GM19025 (cell line): ENCODE measurements at regions not wholly inside any gene's neighbourhood (a gene's known extent, or its start where the extent isn't known, plus 50 kb on each side); places are given as distances from the start of the nearest gene placed in this dataset.
"Not testable (repeated sequence)": the region's sequence is repeated elsewhere in the genome, so short reads cannot be mapped to it uniquely, and the experiment has no call there.

ENCODE experiments used
- ATAC-seq: cut with Tn5 transposase; IDR thresholded peaks from one replicate; pipeline ENCODE4 v1.9.1; 2021; ENCODE audit warnings: mild to moderate bottlenecking, low read depth, moderate library complexity; ENCODE audit not compliant: unreplicated experiment

DNA sequence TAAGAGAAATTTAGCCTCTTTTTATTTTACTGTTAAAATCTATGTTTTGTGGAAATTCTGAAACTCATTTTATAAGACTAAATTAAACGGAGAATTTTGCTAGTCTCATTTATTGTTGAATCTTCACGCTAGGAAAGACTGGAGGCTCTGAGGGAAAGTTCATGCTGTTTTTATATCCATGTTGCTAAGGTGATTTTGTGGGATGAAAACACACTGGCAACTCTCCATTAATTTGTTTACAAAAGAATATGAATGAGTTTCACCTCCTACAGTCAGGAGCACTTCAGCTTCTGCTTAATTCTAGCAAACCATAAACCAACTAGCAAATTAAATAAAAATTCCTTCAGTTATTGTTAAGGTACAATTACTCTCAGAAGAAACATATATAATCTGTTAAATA is 195.4 kb downstream of the RAP2B start:
- ATAC-seq: no peak

- ATAC-seq: no peak
Measured at GRCh38 chr3:153369561-153370374, 207.7 kb downstream of the RAP2B start.

GRCh38 chr3:153370680-153371079 is 208.7 kb downstream of the RAP2B start:
- ATAC-seq: no peak

DNA sequence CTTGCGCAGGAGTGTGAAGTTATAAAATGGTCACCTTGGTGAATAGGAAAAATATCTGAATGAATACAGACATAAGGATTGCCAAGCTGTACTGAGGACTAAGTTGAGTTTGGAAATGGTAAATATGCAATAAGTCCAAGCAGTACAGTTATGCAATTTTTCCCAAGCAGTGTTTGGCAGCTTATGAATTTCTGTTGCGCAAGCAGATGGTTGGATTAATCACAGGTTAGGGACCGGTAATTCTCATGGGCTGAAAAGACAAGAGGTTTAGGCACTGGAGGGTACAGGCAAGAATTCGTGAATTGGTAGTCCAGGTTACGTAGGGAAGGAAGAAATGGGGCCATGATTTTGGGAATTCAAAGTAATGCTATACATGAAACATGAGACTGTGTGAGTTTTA is 210.3 kb downstream of the RAP2B start:
- no peak for ATAC-seq

GRCh38 chr3:153373606-153374005 is 211.6 kb downstream of the RAP2B start:
- ATAC-seq: no peak

- not testable (repeated sequence) for ATAC-seq
Measured at GRCh38 chr3:153378366-153378765, 216.3 kb downstream of the RAP2B start.

- ATAC-seq: no peak
Measured at GRCh38 chr3:153379516-153379915, 217.5 kb downstream of the RAP2B start.

GRCh38 chr3:153385343-153385742 is 223.3 kb downstream of the RAP2B start:
- ATAC-seq: no peak

GRCh38 chr3:153392363-153392762 is 230.3 kb downstream of the RAP2B start:
- ATAC-seq: no peak

GRCh38 chr3:153394017-153394416 is 232.0 kb downstream of the RAP2B start:
- no peak for ATAC-seq

DNA sequence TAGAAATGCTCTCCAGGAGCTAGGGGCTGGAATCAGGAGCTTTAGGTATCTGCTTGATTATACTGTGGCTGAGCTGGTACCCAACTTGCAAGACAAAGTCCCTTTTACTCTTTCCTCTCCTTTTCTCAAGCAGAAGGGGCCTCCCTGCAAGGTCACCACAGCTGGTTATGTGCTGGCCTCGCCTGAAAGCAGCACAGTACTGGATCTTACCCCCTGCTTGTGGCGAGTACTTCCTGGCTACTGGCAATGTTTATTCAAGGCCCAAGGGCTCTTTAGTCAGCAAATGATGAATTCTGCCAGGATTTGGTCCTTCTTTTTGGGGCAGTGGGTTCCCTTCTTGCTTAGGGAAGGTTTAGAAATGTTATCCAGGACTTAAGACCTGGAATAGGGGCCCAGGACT is 234.6 kb downstream of the RAP2B start:
- no peak for ATAC-seq

- ATAC-seq: no peak
Measured at GRCh38 chr3:153397794-153398193, 235.8 kb downstream of the RAP2B start.

- ATAC-seq: no peak
Measured at GRCh38 chr3:153399636-153400035, 237.6 kb downstream of the RAP2B start.

GRCh38 chr3:153400641-153401040 is 238.6 kb downstream of the RAP2B start:
- ATAC-seq: no peak

DNA sequence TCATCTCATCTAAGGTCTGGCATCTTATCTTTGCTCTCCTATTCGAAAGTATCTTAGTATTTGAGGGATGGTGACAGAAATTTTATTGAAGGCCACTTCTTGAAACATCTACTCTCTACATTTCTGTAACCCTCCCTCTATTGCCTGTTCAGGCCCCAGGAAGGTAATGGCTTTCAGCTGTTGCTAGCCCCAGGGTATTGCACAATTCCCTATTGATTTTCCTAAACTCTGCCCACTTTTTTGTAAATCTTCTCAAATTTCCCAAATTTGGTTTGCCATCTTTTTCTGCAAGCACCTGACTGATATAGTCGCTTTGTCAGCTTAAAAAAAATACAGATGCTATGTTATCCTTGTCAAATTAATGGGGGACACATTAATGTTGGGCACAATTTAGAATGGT is 242.1 kb downstream of the RAP2B start:
- ATAC-seq: no peak

DNA sequence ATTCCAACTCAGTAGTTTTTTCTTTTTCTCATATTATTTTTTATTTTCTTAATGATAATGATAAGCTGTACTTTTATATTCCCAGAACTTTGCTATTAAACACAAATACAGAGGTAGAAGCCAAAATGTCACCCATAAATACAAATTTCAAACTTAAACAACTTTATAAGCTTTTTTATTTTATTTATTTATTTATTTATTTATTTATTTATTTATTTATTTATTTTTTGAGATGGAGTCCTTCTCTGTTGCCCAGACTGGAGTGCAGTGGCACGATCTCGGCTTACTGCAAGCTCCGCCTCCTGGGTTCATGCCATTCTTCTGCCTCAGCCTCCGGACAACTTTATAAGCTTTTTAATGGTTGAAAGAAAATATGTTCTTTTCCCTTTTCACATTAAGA is 243.3 kb downstream of the RAP2B start:
- ATAC-seq: not testable (repeated sequence)

- no peak for ATAC-seq
Measured at GRCh38 chr3:153410517-153410916, 248.5 kb downstream of the RAP2B start.

GRCh38 chr3:153414982-153415381 is 253.0 kb downstream of the RAP2B start:
- ATAC-seq: no peak

DNA sequence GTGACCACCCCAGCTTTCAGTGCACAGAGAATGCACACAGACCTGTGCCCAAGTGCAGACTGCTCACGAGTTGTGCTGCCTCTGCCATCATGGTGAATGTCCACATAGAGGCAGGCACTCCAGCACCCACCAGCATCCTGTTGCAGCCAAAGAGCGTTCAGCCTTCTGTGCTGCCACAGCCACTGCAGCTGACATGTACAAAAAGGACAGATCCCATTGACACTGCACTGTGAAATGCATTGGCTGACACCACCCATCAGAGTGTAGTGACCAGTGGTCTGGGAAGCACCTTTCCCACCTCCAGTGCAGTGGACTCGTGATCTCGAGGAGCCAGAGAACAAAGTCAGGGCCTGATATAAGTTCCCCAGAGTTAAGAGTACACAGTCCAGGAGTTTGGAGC is 260.3 kb downstream of the RAP2B start:
- no peak for ATAC-seq

- not testable (repeated sequence) for ATAC-seq
Measured at GRCh38 chr3:153423820-153424219, 261.8 kb downstream of the RAP2B start.

- no peak for ATAC-seq
Measured at GRCh38 chr3:153426344-153426743, 264.3 kb downstream of the RAP2B start.

DNA sequence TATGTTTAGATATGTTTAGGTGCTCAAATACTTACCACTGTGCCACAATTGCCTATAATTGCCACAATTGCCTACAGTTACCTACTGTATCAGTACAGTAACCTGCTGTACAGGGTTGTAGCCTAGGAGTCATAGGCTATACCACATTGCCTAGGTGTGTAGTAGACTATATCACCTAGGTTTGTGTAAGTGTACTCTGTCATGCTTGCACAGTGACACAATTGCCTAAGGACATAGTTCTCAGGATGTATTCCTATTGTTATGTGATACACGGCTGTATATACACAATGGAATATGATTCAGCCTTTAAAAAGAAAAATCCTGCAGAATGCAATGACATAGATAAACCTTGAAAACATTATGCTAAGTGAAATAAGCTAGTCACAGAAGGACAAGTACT is 264.8 kb downstream of the RAP2B start:
- ATAC-seq: no peak

DNA sequence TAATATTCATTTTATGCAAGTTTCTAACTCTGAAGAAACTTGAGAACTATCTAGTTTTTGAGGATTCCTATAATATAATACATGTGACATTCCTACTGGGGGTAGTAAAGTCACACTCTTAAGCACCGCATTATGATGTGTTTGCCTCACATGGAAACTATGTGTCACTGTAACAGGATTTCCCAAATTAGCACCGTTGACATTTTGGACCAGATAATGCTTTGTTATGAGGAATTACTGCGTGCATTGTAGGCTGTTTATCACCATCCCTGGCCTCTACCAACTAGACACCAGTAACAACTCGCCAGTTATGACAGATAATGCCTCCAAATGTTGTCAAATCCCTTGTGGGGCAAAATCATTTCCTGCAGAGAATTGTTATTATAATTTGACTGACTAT is 267.8 kb downstream of the RAP2B start:
- ATAC-seq: no peak
